Transverse colon (tissue), 4 donors: ENCODE measurements at regions not wholly inside any gene's neighbourhood (a gene's known extent, or its start where the extent isn't known, plus 50 kb on each side); places are given as distances from the start of the nearest gene placed in this dataset.

ENCODE experiments used
- DNase-seq: peaks from one replicate; pipeline ENCODE4 v3.0.0-alpha.2; 2019
- H3K27ac ChIP-seq, 4 donors: fragments of 200-600 bp; sonication (generic); 2 replicates each; pipeline ENCODE4 v1.5.1; 2016 to 2018; ENCODE audit warnings: inconsistent platforms in 4 of 4
- H3K27me3 ChIP-seq: fragments of 200-600 bp; sonication (generic); 2 replicates; pipeline ENCODE4 v1.5.1; 2017; ENCODE audit warnings: inconsistent platforms
- H3K36me3 ChIP-seq, 4 donors: fragments of 200-600 bp; sonication (generic); 2 replicates each; pipeline ENCODE4 v1.5.1; 2017 to 2019; ENCODE audit warnings: inconsistent platforms in 4 of 4
- H3K4me1 ChIP-seq, 4 donors: fragments of 200-600 bp; sonication (generic); 2 replicates each; pipeline ENCODE4 v1.5.1; 2017 to 2020; ENCODE audit warnings: inconsistent platforms in 4 of 4
- H3K4me3 ChIP-seq, 4 donors: fragments of 200-600 bp; sonication (generic); 1 replicate in 1 of 4; 2 replicates in 3 of 4; pipeline versions ENCODE4 v1.5.1 to v1.6.1; 2017 to 2019; ENCODE audit warnings: inconsistent platforms in 4 of 4
- H3K9me3 ChIP-seq, 2 donors: fragments of 200-600 bp; sonication (generic); 2 replicates each; pipeline ENCODE4 v1.5.1; 2017 to 2019; ENCODE audit warnings: inconsistent platforms in 2 of 2
- CTCF ChIP-seq, 5 experiments: fragments of 200-600 bp in 3 of 5; fragments of 450-650 bp in 2 of 5; sonication (generic) in 3 of 5; IDR thresholded peaks; 1 replicate in 2 of 5; 2 replicates in 3 of 5; pipeline ENCODE4 v1.5.1; 2016 to 2017; ENCODE audit warnings: antibody characterized with exemption in 5 of 5, inconsistent platforms in 3 of 5, mild to moderate bottlenecking in 2 of 5, moderate library complexity in 1 of 5
- EP300 ChIP-seq: sonication (generic); formaldehyde crosslinking; IDR thresholded peaks from one replicate; pipeline ENCODE4 v1.6.1; 2017; ENCODE audit warnings: antibody characterized with exemption, low read depth
- POLR2A ChIP-seq: fragments of 450-650 bp; IDR thresholded peaks from one replicate; pipeline ENCODE4 v1.6.1; 2016; ENCODE audit warnings: antibody characterized with exemption, mild to moderate bottlenecking, moderate library complexity
- POLR2AphosphoS5 ChIP-seq, 3 donors: sonication (generic); formaldehyde crosslinking; IDR thresholded peaks; one replicate each; pipeline ENCODE4 v1.6.1; 2016; ENCODE audit warnings: antibody characterized with exemption in 3 of 3
- WGBS, 2 donors: methylation state at CpG; one replicate each; pipeline ENCODE4 v1.1.5; 2018; ENCODE audit warnings: low coverage in 1 of 2; 5-methylcytosine and 5-hydroxymethylcytosine counted together
- in situ Hi-C, 4 donors: fragments of 200-750 bp; cut with MboI; loops; one replicate each; pipeline versions ENCODE4 v1.15.0 to v1.15.1; 2017; ENCODE audit warnings: low sequenced_read_pairs in 3 of 4, low pct_ligation_motif_present in 1 of 4, low pct_unique_long_range_greater_than_20kb in 1 of 4
- intact Hi-C: fragments of 100-400 bp; cut with DNase I; formaldehyde crosslinking; loops from one replicate; pipeline ENCODE4 v1.15.1; 2023; ENCODE audit warnings: low total_unique reads

GRCh38 chr2:16338026-16338425 is 327.6 kb downstream of the CYRIA start:
- no peaks in the 10 kb centered on the region for H3K27me3 ChIP-seq
- no peaks in the 10 kb centered on the region for H3K4me1 ChIP-seq
- no peak overlapping the region for H3K27ac ChIP-seq
- in situ Hi-C loops (no loop called here), intact Hi-C loops (no loop called here)
- H3K4me3 ChIP-seq = no peak overlapping the region
- DNase-seq = no peak
- peaks cover 0 to 3% of the 10 kb centered on the region in 2 donors for H3K9me3 ChIP-seq
- TF ChIP-seq POLR2AphosphoS5 (IDR thresholded peaks at IDR 0.05) (no peak), CTCF (IDR thresholded peaks at IDR 0.05) (no peak)
- H3K36me3 ChIP-seq = no peaks in the 10 kb centered on the region

- in situ Hi-C loops = no loop called here
- Histone ChIP-seq H3K4me1 (no peaks in the 10 kb centered on the region), H3K27ac (no peak overlapping the region), H3K4me3 (no peak overlapping the region), H3K9me3 (peaks cover 0 to 3% of the 10 kb centered on the region in 2 donors), H3K27me3 (no peaks in the 10 kb centered on the region), H3K36me3 (no peaks in the 10 kb centered on the region)
- intact Hi-C loops = no loop called here
- 91% methylated on average over 7 of the region's 7 CpGs; no CpG with 5 or more reads in 1 of the 2 donors for WGBS, 2 donors
- TF ChIP-seq CTCF (IDR thresholded peaks at IDR 0.05) = no peak
- no peak for TF ChIP-seq EP300
- TF ChIP-seq POLR2A = no peak
- DNase-seq = no peak
These were observed 328.7 kb downstream of the CYRIA start for GRCh38 chr2:16336916-16337315.

- H3K4me1 ChIP-seq = no peaks in the 10 kb centered on the region
- TF ChIP-seq POLR2A (no peak), EP300 (no peak), POLR2AphosphoS5 (IDR thresholded peaks at IDR 0.05) (no peak), CTCF (IDR thresholded peaks at IDR 0.05) (no peak)
- H3K9me3 ChIP-seq = peaks cover 0 to 3% of the 10 kb centered on the region in 2 donors
- no peaks in the 10 kb centered on the region for H3K36me3 ChIP-seq
- in situ Hi-C loops (no loop called here), intact Hi-C loops (no loop called here)
- no peak for DNase-seq
- H3K4me3 ChIP-seq = no peak overlapping the region
- H3K27ac ChIP-seq = no peak overlapping the region
- H3K27me3 ChIP-seq = no peaks in the 10 kb centered on the region
- WGBS, 2 donors = 79% methylated on average over 1 of the region's 1 CpG; no CpG with 5 or more reads in 1 of the 2 donors
These were observed 329.1 kb downstream of the CYRIA start for GRCh38 chr2:16336491-16336890.

- H3K9me3 ChIP-seq = peaks cover 0 to 3% of the 10 kb centered on the region in 2 donors
- H3K4me1 ChIP-seq = no peaks in the 10 kb centered on the region
- TF ChIP-seq POLR2AphosphoS5 (IDR thresholded peaks at IDR 0.05) (no peak), EP300 (no peak), POLR2A (no peak)
- intact Hi-C loops = no loop called here
- no peak overlapping the region for H3K4me3 ChIP-seq
- H3K27ac ChIP-seq = no peak overlapping the region
- in situ Hi-C loops = no loop called here
- WGBS, 2 donors = 59 to 63% methylated on average over 3 of the region's 3 CpGs
- no peak for DNase-seq
- no peaks in the 10 kb centered on the region for H3K36me3 ChIP-seq
- no peaks in the 10 kb centered on the region for H3K27me3 ChIP-seq
These were observed 329.7 kb downstream of the CYRIA start for GRCh38 chr2:16335947-16336346.

- TF ChIP-seq EP300 (no peak), POLR2AphosphoS5 (IDR thresholded peaks at IDR 0.05) (no peak), CTCF (IDR thresholded peaks at IDR 0.05) (no peak), POLR2A (no peak)
- intact Hi-C loops = no loop called here
- H3K4me1 ChIP-seq = no peaks in the 10 kb centered on the region
- DNase-seq = no peak
- WGBS, 2 donors = 61% methylated on average over 1 of the region's 1 CpG; no CpG with 5 or more reads in 1 of the 2 donors
- in situ Hi-C loops = no loop called here
- H3K36me3 ChIP-seq = no peaks in the 10 kb centered on the region
- no peak overlapping the region for H3K27ac ChIP-seq
- H3K4me3 ChIP-seq = no peak overlapping the region
- H3K27me3 ChIP-seq = no peaks in the 10 kb centered on the region
- peaks cover 0 to 3% of the 10 kb centered on the region in 2 donors for H3K9me3 ChIP-seq
These were observed 330.1 kb downstream of the CYRIA start for GRCh38 chr2:16335604-16335930.
